ENCODE measurements at regions not wholly inside any gene's neighbourhood (a gene's known extent, or its start where the extent isn't known, plus 50 kb on each side); places are given as distances from the start of the nearest gene placed in this dataset.
"Not testable (repeated sequence)": the region's sequence is repeated elsewhere in the genome, so short reads cannot be mapped to it uniquely, and the experiment has no call there.

DNA sequence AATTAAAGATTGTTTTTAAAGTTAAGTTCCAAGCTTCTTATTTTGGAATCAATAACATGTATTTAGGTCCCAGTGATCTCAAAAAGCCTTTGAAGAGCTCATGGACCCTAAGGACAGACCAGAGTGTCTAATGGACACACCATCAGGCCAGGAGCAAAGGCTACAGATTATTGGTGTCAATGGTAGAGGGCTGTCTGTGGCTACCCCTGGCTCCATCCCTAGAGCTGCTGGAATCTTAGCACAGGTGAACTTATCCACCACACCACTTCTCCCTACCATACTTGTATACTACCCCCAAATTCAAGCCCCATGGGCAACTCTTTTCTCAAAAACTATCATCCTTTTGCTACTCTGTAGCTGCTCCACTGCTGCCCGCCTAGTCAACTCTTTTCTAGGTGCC is 79.4 kb upstream of the BEND6 start:
- H3K4me3 ChIP-seq (ENCODE audit: low read length): no peak overlapping the region
- H3F3A ChIP-seq (ENCODE audit: control insufficient read depth, insufficient read depth): no peaks in the 10 kb centered on the region
- no peaks in the 10 kb centered on the region for H3K9me2 ChIP-seq (replicated peaks; ENCODE audit: control insufficient read depth, low read length)
- TF ChIP-seq EZH2phosphoT487 (IDR thresholded peaks at IDR 0.05; ENCODE audit: borderline replicate concordance, low read length): no peak
- TF ChIP-seq, protein P1, sequence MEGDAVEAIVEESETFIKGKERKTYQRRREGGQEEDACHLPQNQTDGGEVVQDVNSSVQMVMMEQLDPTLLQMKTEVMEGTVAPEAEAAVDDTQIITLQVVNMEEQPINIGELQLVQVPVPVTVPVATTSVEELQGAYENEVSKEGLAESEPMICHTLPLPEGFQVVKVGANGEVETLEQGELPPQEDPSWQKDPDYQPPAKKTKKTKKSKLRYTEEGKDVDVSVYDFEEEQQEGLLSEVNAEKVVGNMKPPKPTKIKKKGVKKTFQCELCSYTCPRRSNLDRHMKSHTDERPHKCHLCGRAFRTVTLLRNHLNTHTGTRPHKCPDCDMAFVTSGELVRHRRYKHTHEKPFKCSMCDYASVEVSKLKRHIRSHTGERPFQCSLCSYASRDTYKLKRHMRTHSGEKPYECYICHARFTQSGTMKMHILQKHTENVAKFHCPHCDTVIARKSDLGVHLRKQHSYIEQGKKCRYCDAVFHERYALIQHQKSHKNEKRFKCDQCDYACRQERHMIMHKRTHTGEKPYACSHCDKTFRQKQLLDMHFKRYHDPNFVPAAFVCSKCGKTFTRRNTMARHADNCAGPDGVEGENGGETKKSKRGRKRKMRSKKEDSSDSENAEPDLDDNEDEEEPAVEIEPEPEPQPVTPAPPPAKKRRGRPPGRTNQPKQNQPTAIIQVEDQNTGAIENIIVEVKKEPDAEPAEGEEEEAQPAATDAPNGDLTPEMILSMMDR (IDR thresholded peaks at IDR 0.05; ENCODE audit: low read depth, low read length, poor library complexity, severe bottlenecking): no peak
- H3K36me3 ChIP-seq (ENCODE audit: control insufficient read depth, low read length): no peaks in the 10 kb centered on the region
- H3K27me3 ChIP-seq (ENCODE audit: control insufficient read depth, low read length): no peaks in the 10 kb centered on the region
- H4K20me1 ChIP-seq (ENCODE audit: control insufficient read depth, insufficient read depth, low read depth, low read length): no peaks in the 10 kb centered on the region
- H3K9me3 ChIP-seq (ENCODE audit: control insufficient read depth, insufficient read depth, low read length): no peaks in the 10 kb centered on the region
- H3K4me1 ChIP-seq (ENCODE audit: control insufficient read depth, low read length): no peaks in the 10 kb centered on the region
- no peak overlapping the region for H3K27ac ChIP-seq (ENCODE audit: low read depth, low read length)
- no peaks in the 10 kb centered on the region for H3K79me2 ChIP-seq (ENCODE audit: control insufficient read depth, low read length)
- H3K4me2 ChIP-seq (ENCODE audit: low read length): no peak overlapping the region

DNA sequence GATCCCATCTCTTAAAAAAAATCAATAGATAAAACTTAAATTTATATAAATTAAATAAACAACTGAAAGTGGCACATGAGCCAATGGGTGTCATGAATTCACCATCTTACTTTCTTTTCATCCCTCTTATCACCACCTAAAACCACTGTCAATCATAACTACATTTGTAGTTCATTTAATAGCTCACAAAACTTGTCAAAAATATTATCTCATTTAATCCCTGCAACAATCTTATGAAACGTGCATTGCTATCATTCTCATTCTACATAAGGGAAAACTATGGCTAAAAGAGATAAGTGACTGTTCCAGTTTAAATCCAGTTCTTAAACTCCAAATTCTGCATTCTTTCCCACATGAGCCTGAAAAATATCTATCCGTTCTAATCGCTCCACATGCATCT is 80.6 kb upstream of the BEND6 start:
- H3F3A ChIP-seq (ENCODE audit: control insufficient read depth, insufficient read depth): no peaks in the 10 kb centered on the region
- no peaks in the 10 kb centered on the region for H3K9me2 ChIP-seq (replicated peaks; ENCODE audit: control insufficient read depth, low read length)
- H4K20me1 ChIP-seq (ENCODE audit: control insufficient read depth, insufficient read depth, low read depth, low read length): no peaks in the 10 kb centered on the region
- H3K4me1 ChIP-seq (ENCODE audit: control insufficient read depth, low read length): no peaks in the 10 kb centered on the region
- no peak overlapping the region for H3K4me2 ChIP-seq (ENCODE audit: low read length)
- H3K36me3 ChIP-seq (ENCODE audit: control insufficient read depth, low read length): no peaks in the 10 kb centered on the region
- no peaks in the 10 kb centered on the region for H3K79me2 ChIP-seq (ENCODE audit: control insufficient read depth, low read length)
- TF ChIP-seq, protein P1 (IDR thresholded peaks at IDR 0.05; ENCODE audit: low read depth, low read length, poor library complexity, severe bottlenecking): no peak
- TF ChIP-seq EZH2phosphoT487 (IDR thresholded peaks at IDR 0.05; ENCODE audit: borderline replicate concordance, low read length): no peak
- H3K9me3 ChIP-seq (ENCODE audit: control insufficient read depth, insufficient read depth, low read length): no peaks in the 10 kb centered on the region
- no peaks in the 10 kb centered on the region for H3K27me3 ChIP-seq (ENCODE audit: control insufficient read depth, low read length)
- H3K27ac ChIP-seq (ENCODE audit: low read depth, low read length): no peak overlapping the region
- H3K4me3 ChIP-seq (ENCODE audit: low read length): no peak overlapping the region

DNA sequence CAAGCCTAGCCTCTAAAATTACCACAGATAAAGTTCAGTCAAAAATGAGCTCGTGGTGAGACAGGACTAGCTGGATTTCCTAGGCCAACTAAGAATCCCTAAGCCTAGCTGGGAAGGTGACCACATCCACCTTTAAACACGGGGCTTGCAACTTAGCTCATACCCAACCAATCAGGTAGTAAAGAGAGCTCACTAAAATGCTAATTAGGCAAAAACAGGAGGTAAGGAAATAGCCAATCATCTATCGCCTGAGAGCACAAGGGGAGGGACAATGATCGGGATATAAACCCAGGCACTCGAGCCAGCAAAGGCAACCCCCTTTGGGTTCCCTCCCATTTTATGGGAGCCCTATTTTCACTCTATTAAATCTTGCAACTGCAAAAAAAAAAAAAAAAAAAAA is 84.9 kb upstream of the BEND6 start:
- not testable (repeated sequence) for H3K4me1 ChIP-seq (ENCODE audit: control insufficient read depth, low read length); H3K27me3 ChIP-seq (ENCODE audit: control insufficient read depth, low read length); H3K36me3 ChIP-seq (ENCODE audit: control insufficient read depth, low read length); H3K79me2 ChIP-seq (ENCODE audit: control insufficient read depth, low read length); H4K20me1 ChIP-seq (ENCODE audit: control insufficient read depth, insufficient read depth, low read depth, low read length); H3K27ac ChIP-seq (ENCODE audit: low read depth, low read length); H3F3A ChIP-seq (ENCODE audit: control insufficient read depth, insufficient read depth); H3K4me2 ChIP-seq (ENCODE audit: low read length); H3K4me3 ChIP-seq (ENCODE audit: low read length); H3K9me2 ChIP-seq (replicated peaks; ENCODE audit: control insufficient read depth, low read length); H3K9me3 ChIP-seq (ENCODE audit: control insufficient read depth, insufficient read depth, low read length)

DNA sequence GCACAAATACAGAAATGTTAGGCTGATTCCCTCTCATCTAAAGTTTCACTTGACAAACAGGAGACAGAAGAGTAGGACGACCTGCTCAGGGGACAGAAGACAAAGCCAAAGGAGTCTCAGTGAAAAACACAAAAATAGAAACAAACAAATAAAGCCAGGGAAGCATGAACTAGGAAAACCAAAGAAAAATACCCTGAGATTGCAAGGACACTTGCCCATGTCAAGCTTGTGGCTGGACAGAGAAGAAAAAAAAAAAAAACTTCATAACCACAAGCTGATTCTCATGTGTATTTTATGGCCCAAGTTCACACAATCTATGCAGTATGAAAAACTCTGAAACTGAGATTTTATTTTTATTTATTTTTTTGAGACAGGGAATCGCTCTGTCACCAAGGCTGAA is 85.6 kb upstream of the BEND6 start:
- Histone ChIP-seq H3K4me1 (ENCODE audit: control insufficient read depth, low read length) (no peaks in the 10 kb centered on the region), H3K27me3 (ENCODE audit: control insufficient read depth, low read length) (no peaks in the 10 kb centered on the region), H3K9me3 (ENCODE audit: control insufficient read depth, insufficient read depth, low read length) (no peaks in the 10 kb centered on the region), H4K20me1 (ENCODE audit: control insufficient read depth, insufficient read depth, low read depth, low read length) (no peaks in the 10 kb centered on the region), H3K4me3 (ENCODE audit: low read length) (no peak overlapping the region), H3K4me2 (ENCODE audit: low read length) (no peak overlapping the region), H3K36me3 (ENCODE audit: control insufficient read depth, low read length) (no peaks in the 10 kb centered on the region), H3F3A (ENCODE audit: control insufficient read depth, insufficient read depth) (no peaks in the 10 kb centered on the region), H3K27ac (ENCODE audit: low read depth, low read length) (no peak overlapping the region), H3K79me2 (ENCODE audit: control insufficient read depth, low read length) (no peaks in the 10 kb centered on the region), H3K9me2 (replicated peaks; ENCODE audit: control insufficient read depth, low read length) (no peaks in the 10 kb centered on the region)
- TF ChIP-seq, protein P1 (IDR thresholded peaks at IDR 0.05; ENCODE audit: low read depth, low read length, poor library complexity, severe bottlenecking): no peak
- TF ChIP-seq EZH2phosphoT487 (IDR thresholded peaks at IDR 0.05; ENCODE audit: borderline replicate concordance, low read length): no peak

Data from DOHH2 (cell line).